GM12865 (cell line): ENCODE measurements at regions not wholly inside any gene's neighbourhood (a gene's known extent, or its start where the extent isn't known, plus 50 kb on each side); places are given as distances from the start of the nearest gene placed in this dataset.

Experiments used
- DNase-seq: peaks from one replicate; pipeline ENCODE4 v3.0.0; 2010; ENCODE audit warnings: low read depth
- H3K4me3 ChIP-seq: 2 replicates; pipeline ENCODE4 v1.5.1; 2011; ENCODE audit warnings: mild to moderate bottlenecking, low read depth, low read length, control low read depth
- TF ChIP-seq, protein P1 (sequence below): IDR thresholded peaks from 2 replicates; pipeline ENCODE4 v1.5.1; 2011; ENCODE audit warnings: low read length, control low read depth, low read depth, inconsistent platforms; ENCODE audit not compliant: insufficient read depth; ENCODE audit errors: missing control alignments

DNA sequence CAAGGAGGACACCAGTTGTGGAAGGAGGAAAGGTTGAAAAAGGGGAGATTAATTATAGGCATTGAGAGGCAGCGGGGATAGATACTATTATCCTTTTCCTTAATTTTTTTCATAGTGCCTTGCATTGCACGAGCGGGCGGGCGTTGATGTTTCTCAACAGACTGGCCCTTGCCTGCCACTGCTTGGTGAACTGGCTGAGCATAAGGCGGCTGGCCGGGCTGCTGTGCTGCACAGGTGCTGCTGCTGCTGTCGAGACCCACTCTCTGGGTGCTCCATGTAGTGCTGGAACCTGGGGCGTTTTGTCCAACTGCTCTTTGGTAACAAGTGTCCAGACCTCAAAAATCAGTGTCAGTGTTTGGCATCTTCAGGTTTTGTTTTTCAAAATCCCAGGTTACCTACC, 83.3 kb upstream of the PAQR3 start:
- no peak overlapping the region for H3K4me3 ChIP-seq
- TF ChIP-seq, protein P1, sequence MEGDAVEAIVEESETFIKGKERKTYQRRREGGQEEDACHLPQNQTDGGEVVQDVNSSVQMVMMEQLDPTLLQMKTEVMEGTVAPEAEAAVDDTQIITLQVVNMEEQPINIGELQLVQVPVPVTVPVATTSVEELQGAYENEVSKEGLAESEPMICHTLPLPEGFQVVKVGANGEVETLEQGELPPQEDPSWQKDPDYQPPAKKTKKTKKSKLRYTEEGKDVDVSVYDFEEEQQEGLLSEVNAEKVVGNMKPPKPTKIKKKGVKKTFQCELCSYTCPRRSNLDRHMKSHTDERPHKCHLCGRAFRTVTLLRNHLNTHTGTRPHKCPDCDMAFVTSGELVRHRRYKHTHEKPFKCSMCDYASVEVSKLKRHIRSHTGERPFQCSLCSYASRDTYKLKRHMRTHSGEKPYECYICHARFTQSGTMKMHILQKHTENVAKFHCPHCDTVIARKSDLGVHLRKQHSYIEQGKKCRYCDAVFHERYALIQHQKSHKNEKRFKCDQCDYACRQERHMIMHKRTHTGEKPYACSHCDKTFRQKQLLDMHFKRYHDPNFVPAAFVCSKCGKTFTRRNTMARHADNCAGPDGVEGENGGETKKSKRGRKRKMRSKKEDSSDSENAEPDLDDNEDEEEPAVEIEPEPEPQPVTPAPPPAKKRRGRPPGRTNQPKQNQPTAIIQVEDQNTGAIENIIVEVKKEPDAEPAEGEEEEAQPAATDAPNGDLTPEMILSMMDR: no peak
- no peak for DNase-seq

DNA sequence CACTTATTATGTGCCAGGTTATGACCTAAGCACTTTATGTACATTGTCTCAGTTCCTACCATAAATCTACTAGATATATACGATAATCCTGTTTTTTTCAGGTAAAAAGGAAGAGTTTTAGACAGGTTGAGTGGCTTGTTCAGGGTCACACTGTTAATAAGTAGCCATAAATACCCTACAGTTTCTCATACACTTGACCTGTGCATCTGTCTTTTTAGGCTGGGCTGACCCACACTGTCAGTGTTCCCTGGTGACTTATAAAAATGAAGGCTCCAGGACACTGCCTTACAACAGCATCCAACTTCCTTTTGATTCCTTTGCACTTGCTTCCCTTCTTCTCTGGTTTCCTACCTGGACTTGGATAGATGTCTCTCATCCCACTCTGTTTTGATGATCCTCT, 78.2 kb upstream of the PAQR3 start:
- TF ChIP-seq, protein P1: no peak
- no peak for DNase-seq
- H3K4me3 ChIP-seq: no peak overlapping the region

DNA sequence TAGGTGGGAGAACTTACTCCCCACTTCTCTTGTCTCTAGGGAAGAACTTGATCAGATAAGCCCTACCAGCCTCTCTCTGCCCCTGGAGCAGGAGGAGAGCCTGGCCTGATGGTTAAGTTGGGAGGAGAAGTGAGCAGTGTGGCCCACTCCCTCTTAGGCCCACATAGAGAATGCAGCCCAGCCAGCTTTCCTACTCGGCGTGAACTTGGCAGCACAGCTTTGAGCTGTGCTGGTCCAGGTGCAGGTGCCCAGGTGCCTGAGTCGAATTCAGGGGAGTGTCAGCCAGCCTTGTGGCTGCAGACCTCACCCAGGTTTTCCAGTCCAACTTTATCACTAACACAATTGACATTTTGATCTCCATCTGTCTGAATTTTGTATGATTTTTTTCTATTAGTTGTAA, 77.6 kb upstream of the PAQR3 start:
- TF ChIP-seq, protein P1: no peak
- DNase-seq: no peak

DNA sequence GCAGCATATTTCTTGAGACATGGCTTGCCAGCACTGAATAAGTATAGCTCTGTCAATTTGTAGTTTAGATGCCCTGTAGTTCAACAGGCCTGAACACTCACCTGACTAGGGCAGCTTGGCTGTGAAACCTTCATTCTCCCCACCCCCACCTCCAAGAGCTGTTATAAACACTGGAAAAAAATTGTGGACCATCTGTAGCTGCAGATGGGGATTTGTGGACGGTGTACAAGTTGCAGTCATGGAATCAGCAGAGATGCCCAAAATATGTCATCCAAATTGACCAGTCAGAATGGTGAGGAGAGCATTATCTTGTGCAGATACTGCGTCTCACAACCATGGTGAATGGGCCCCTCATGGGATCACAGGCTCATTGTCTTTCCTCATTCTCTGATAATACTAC, 76.2 kb upstream of the PAQR3 start:
- no peak overlapping the region for H3K4me3 ChIP-seq
- no peak for DNase-seq
- TF ChIP-seq, protein P1: no peak

More for the DNA sequence above, 77.6 kb upstream of the PAQR3 start:
- no peak overlapping the region for H3K4me3 ChIP-seq

DNA sequence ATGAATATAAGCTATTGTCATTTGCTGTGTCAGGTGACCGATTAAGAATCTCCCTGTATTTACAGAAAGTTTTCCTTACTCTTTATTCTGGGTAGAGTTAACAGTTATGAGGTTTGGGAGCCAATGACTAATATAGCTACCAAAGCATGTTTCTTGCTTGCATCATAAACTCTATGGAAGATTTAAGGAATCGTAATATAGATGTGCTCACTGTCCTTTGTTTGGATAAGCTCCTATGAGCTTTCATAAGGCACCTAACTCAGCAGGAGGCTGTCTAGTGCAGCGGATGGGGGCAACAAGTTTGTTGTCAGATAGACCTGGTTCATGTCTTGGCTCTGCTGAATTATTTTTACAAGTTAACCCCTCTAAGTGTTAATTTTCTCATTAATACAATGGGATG, 75.0 kb upstream of the PAQR3 start:
- no peak for DNase-seq
- TF ChIP-seq, protein P1: no peak
- H3K4me3 ChIP-seq: no peak overlapping the region

DNA sequence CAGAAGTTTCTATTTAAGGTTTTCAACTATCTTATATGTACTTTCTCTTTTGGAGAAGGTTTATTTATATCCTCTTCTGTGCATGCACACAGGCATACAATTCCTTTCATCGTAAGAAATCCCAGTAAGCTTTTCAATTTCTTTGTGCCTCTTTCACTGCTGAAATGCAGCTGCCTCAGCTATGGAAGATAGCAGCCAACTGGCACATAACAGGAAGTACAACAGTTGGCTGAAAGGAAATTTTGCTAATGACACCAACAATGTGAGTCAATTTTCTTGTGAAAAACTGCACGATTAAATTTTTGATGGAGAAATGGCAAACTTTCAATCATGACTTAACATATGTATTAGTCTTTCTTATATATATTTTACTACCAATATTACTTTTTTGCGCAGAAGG, 74.5 kb upstream of the PAQR3 start:
- DNase-seq: no peak
- no peak overlapping the region for H3K4me3 ChIP-seq
- TF ChIP-seq, protein P1: no peak

DNA sequence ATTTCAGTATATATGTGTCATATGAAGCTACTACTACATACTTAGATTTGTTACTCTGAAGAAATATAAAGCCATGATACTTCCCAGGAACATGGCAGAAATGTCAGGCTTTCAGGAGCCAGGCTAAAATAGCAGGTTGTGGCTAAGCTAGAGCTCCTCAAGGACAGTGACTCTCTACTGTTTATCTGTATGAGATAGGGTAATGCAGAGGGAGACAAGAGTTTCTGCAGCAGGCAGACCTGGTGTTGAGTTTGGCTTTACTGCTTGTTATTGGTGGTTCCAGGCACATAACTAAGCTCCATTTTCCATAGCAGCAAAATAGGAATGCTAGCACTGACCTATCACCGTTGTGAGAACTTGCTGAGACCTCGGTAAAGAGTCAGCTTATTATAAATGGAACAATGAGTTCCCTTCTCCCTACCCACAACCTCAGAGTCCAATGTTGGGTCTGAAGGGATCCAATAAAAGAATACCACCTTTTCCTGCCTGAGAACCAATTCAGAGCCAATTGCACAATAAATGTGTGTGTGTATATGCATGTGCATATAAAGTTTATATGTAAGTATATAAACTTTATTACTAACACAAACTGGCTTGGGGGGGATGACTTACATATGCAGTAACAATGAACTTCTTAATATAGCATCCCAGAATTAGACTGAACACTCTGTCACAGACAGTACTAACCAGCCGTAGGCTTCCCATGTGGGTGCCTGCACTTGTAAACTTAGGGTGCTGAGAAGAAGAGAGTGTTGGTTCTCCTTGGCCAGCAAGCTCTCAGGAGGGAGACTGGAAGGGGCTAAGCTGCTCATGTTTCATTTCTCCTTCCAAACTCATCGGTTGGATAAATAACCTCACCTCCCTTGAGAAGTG, 51.9 kb upstream of the PAQR3 start:
- H3K4me3 ChIP-seq: no peak overlapping the region
- TF ChIP-seq, protein P1: no peak
- no peak for DNase-seq
